ENCODE measurements at regions not wholly inside any gene's neighbourhood (a gene's known extent, or its start where the extent isn't known, plus 50 kb on each side); places are given as distances from the start of the nearest gene placed in this dataset.

DNA sequence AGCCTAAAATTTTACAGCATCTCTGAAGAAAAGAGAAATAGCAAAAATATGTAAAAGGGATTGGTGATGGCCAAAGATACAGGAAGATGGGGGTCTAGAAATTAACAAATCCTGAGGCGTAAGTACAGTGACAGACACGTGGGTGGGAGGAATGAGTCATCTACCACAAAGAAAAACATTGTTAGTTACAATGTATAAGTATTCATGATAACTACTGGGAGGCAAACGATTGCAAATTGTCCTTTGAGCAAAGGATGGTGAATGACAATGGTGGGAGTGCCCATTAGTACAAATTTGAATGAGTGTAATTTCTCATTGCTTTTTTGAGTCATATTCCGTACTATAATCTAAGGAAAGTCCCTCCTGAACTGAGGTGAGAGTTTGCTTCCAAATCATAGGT lies 809.0 kb upstream of the FAM98A start:
- no CpG with 5 or more reads among the region's 4 CpGs for WGBS (ENCODE audit: extremely low coverage, insufficient coverage, low lambda C conversion rate)
- Histone ChIP-seq H3K4me3 (ENCODE audit: low read length) (no peak overlapping the region), H3K4me2 (ENCODE audit: low read length) (no peak overlapping the region), H3K9ac (ENCODE audit: low read length) (no peak overlapping the region), H3K27ac (ENCODE audit: low read depth, low read length) (no peak overlapping the region), H3K23ac (ENCODE audit: low read length) (no peak overlapping the region), H3K27me3 (ENCODE audit: insufficient read depth, low read length, poor library complexity) (no peaks in the 10 kb centered on the region), H3K18ac (ENCODE audit: low read length) (no peak overlapping the region), H3K79me2 (ENCODE audit: control insufficient read depth, insufficient read depth, low read length) (no peaks in the 10 kb centered on the region), H4K5ac (ENCODE audit: low read length) (no peak overlapping the region), H2AK5ac (ENCODE audit: low read length) (no peak overlapping the region), H3K79me1 (ENCODE audit: low read length) (no peaks in the 10 kb centered on the region), H3K36me3 (ENCODE audit: control insufficient read depth, insufficient read depth, low read length) (no peaks in the 10 kb centered on the region), H3K56ac (ENCODE audit: low read length) (no peak overlapping the region), H3K4ac (ENCODE audit: low read depth, low read length) (no peak overlapping the region), H4K8ac (ENCODE audit: low read depth, low read length) (no peak overlapping the region), H2BK5ac (ENCODE audit: low read length) (no peak overlapping the region), H3K4me1 (ENCODE audit: control insufficient read depth, low read depth, low read length) (no peaks in the 10 kb centered on the region), H2BK120ac (ENCODE audit: low read depth, low read length) (no peak overlapping the region), H2BK15ac (replicated peaks; ENCODE audit: low read depth) (no peak overlapping the region)
- DNase-seq, result no peak

DNA sequence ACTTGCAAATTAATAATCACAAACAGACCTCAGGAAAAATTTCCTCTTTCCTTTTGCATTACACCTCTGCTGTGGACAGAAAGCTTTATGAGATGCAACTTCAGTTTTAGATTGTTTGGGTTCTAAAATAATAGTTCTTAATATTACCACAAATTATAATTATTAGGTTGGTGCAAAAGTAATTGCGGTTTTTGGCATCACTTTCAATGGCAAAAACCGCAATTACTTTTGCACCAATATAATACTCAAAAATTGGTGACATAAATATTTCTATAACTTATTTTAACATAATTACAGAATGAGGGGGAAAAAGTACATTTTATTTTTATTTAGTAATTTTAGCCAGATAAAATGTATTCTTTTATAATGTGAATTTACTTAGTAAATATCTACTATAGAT lies 804.4 kb upstream of the FAM98A start:
- Histone ChIP-seq H3K4me3 (ENCODE audit: low read length) (no peak overlapping the region), H3K4ac (ENCODE audit: low read depth, low read length) (no peak overlapping the region), H3K23ac (ENCODE audit: low read length) (no peak overlapping the region), H2BK5ac (ENCODE audit: low read length) (no peak overlapping the region), H4K5ac (ENCODE audit: low read length) (no peak overlapping the region), H3K4me1 (ENCODE audit: control insufficient read depth, low read depth, low read length) (no peaks in the 10 kb centered on the region), H2BK15ac (replicated peaks; ENCODE audit: low read depth) (no peak overlapping the region), H3K18ac (ENCODE audit: low read length) (no peak overlapping the region), H3K56ac (ENCODE audit: low read length) (no peak overlapping the region), H2AK5ac (ENCODE audit: low read length) (no peak overlapping the region), H2BK120ac (ENCODE audit: low read depth, low read length) (no peak overlapping the region), H3K27me3 (ENCODE audit: insufficient read depth, low read length, poor library complexity) (no peaks in the 10 kb centered on the region), H3K4me2 (ENCODE audit: low read length) (no peak overlapping the region), H4K8ac (ENCODE audit: low read depth, low read length) (no peak overlapping the region), H3K79me1 (ENCODE audit: low read length) (no peaks in the 10 kb centered on the region), H3K9ac (ENCODE audit: low read length) (no peak overlapping the region), H3K79me2 (ENCODE audit: control insufficient read depth, insufficient read depth, low read length) (no peaks in the 10 kb centered on the region), H3K27ac (ENCODE audit: low read depth, low read length) (no peak overlapping the region), H3K36me3 (ENCODE audit: control insufficient read depth, insufficient read depth, low read length) (no peaks in the 10 kb centered on the region)
- no peak for DNase-seq
- WGBS (ENCODE audit: extremely low coverage, insufficient coverage, low lambda C conversion rate), result no CpG with 5 or more reads among the region's 2 CpGs

DNA sequence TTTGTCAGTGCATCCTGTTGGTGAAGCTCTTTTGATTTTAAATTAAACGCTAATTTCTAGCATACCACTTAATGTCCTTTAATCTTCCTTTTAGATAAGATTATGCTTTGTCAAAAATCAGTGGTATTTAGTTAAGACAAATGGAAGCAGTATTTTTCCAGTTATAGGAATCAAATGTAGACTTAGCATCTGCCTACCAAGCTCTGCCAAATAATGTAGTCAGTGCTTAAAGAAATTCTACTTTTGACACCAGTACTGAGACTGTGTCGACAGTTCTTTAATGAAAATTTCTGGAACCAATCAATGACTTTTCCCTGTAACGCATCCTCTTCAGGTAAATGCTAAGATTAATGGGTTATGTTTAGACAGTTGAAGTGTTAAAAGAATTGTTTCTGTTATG lies 803.3 kb upstream of the FAM98A start:
- Histone ChIP-seq H2BK5ac (ENCODE audit: low read length) (no peak overlapping the region), H4K5ac (ENCODE audit: low read length) (no peak overlapping the region), H3K79me2 (ENCODE audit: control insufficient read depth, insufficient read depth, low read length) (no peaks in the 10 kb centered on the region), H2BK120ac (ENCODE audit: low read depth, low read length) (no peak overlapping the region), H3K27me3 (ENCODE audit: insufficient read depth, low read length, poor library complexity) (no peaks in the 10 kb centered on the region), H3K27ac (ENCODE audit: low read depth, low read length) (no peak overlapping the region), H3K4ac (ENCODE audit: low read depth, low read length) (no peak overlapping the region), H3K56ac (ENCODE audit: low read length) (no peak overlapping the region), H2BK15ac (replicated peaks; ENCODE audit: low read depth) (no peak overlapping the region), H3K4me2 (ENCODE audit: low read length) (no peak overlapping the region), H4K8ac (ENCODE audit: low read depth, low read length) (no peak overlapping the region), H3K18ac (ENCODE audit: low read length) (no peak overlapping the region), H3K36me3 (ENCODE audit: control insufficient read depth, insufficient read depth, low read length) (no peaks in the 10 kb centered on the region), H2AK5ac (ENCODE audit: low read length) (no peak overlapping the region), H3K4me1 (ENCODE audit: control insufficient read depth, low read depth, low read length) (no peaks in the 10 kb centered on the region), H3K23ac (ENCODE audit: low read length) (no peak overlapping the region), H3K79me1 (ENCODE audit: low read length) (no peaks in the 10 kb centered on the region), H3K9ac (ENCODE audit: low read length) (no peak overlapping the region), H3K4me3 (ENCODE audit: low read length) (no peak overlapping the region)
- DNase-seq, result no peak
- no CpG with 5 or more reads among the region's 3 CpGs for WGBS (ENCODE audit: extremely low coverage, insufficient coverage, low lambda C conversion rate)

DNA sequence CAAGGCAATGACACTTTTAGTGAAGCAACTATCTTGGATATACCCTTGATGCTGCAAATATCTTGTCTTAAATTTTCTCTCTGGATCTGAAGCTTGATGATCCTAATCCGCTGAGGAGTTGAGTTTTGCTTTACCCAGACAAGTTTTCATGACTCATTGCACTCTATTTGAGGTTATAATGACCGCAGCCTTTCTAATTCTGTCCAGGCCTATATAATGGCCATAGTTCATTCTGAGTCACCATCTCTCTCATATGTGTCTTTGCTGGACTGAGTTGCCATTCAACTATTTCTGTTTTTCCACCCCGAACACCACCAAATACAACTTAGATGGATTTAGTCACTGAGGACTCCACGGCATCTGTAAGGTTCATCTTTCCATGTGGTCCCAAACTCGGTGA lies 802.1 kb upstream of the FAM98A start:
- Histone ChIP-seq H4K8ac (ENCODE audit: low read depth, low read length) (no peak overlapping the region), H3K79me1 (ENCODE audit: low read length) (no peaks in the 10 kb centered on the region), H3K4me3 (ENCODE audit: low read length) (no peak overlapping the region), H3K4ac (ENCODE audit: low read depth, low read length) (no peak overlapping the region), H3K18ac (ENCODE audit: low read length) (no peak overlapping the region), H3K9ac (ENCODE audit: low read length) (no peak overlapping the region), H2BK5ac (ENCODE audit: low read length) (no peak overlapping the region), H3K27ac (ENCODE audit: low read depth, low read length) (no peak overlapping the region), H3K79me2 (ENCODE audit: control insufficient read depth, insufficient read depth, low read length) (no peaks in the 10 kb centered on the region), H3K27me3 (ENCODE audit: insufficient read depth, low read length, poor library complexity) (no peaks in the 10 kb centered on the region), H3K56ac (ENCODE audit: low read length) (no peak overlapping the region), H2AK5ac (ENCODE audit: low read length) (no peak overlapping the region), H2BK15ac (replicated peaks; ENCODE audit: low read depth) (no peak overlapping the region), H3K4me1 (ENCODE audit: control insufficient read depth, low read depth, low read length) (no peaks in the 10 kb centered on the region), H3K23ac (ENCODE audit: low read length) (no peak overlapping the region), H3K36me3 (ENCODE audit: control insufficient read depth, insufficient read depth, low read length) (no peaks in the 10 kb centered on the region), H3K4me2 (ENCODE audit: low read length) (no peak overlapping the region), H2BK120ac (ENCODE audit: low read depth, low read length) (no peak overlapping the region), H4K5ac (ENCODE audit: low read length) (no peak overlapping the region)
- no peak for DNase-seq
- no CpG with 5 or more reads among the region's 5 CpGs for WGBS (ENCODE audit: extremely low coverage, insufficient coverage, low lambda C conversion rate)

DNA sequence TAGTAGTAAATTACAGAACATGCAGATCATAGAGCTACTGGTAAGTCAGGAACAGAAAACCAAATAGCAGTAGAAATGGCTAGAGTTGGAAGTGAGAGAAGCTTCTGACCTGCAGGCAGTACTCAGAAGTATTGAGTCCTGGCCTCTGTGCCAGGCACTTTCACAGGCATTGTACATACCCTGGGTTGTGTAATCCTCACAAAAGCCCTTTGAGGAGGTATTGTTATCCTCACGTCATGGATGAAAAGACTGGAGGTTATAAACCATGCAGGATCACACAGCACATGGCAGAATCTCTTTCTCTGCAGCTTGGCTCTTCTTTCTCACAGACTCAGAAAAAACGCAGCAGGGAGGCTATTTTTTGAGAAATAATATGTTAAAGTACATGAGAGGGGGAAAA lies 789.3 kb upstream of the FAM98A start:
- Histone ChIP-seq H3K4me3 (ENCODE audit: low read length) (no peak overlapping the region), H3K4me2 (ENCODE audit: low read length) (no peak overlapping the region), H4K5ac (ENCODE audit: low read length) (no peak overlapping the region), H3K79me1 (ENCODE audit: low read length) (no peaks in the 10 kb centered on the region), H2AK5ac (ENCODE audit: low read length) (no peak overlapping the region), H3K56ac (ENCODE audit: low read length) (no peak overlapping the region), H3K4ac (ENCODE audit: low read depth, low read length) (no peak overlapping the region), H3K23ac (ENCODE audit: low read length) (no peak overlapping the region), H2BK5ac (ENCODE audit: low read length) (no peak overlapping the region), H3K27ac (ENCODE audit: low read depth, low read length) (no peak overlapping the region), H2BK120ac (ENCODE audit: low read depth, low read length) (no peak overlapping the region), H3K79me2 (ENCODE audit: control insufficient read depth, insufficient read depth, low read length) (no peaks in the 10 kb centered on the region), H3K27me3 (ENCODE audit: insufficient read depth, low read length, poor library complexity) (no peaks in the 10 kb centered on the region), H3K18ac (ENCODE audit: low read length) (no peak overlapping the region), H3K4me1 (ENCODE audit: control insufficient read depth, low read depth, low read length) (no peaks in the 10 kb centered on the region), H4K8ac (ENCODE audit: low read depth, low read length) (no peak overlapping the region), H3K36me3 (ENCODE audit: control insufficient read depth, insufficient read depth, low read length) (no peaks in the 10 kb centered on the region), H2BK15ac (replicated peaks; ENCODE audit: low read depth) (no peak overlapping the region), H3K9ac (ENCODE audit: low read length) (no peak overlapping the region)
- DNase-seq, result no peak
- WGBS (ENCODE audit: extremely low coverage, insufficient coverage, low lambda C conversion rate), result no CpG with 5 or more reads among the region's 2 CpGs

DNA sequence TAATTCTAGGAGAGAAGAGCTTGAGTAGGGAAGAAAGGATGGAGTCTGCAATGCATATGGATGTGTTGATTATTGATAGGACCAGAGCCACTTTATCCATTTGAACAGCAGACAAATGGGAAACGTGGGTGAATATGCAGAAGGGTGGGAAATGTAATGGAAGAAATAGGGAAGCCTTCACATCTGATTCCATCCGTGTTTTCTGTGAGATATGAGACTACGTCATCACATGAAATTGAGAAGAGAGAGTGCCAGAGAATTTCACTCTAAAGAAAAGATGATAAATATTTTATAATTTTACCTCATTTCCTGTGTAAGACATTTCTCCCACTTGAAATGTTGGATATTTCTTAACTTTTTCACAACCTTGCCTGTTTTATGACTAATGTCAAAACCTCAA lies 788.4 kb upstream of the FAM98A start:
- no peak for DNase-seq
- H2BK120ac ChIP-seq (ENCODE audit: low read depth, low read length), result no peak overlapping the region
- H3K36me3 ChIP-seq (ENCODE audit: control insufficient read depth, insufficient read depth, low read length), result no peaks in the 10 kb centered on the region
- no peak overlapping the region for H3K4me2 ChIP-seq (ENCODE audit: low read length)
- no peak overlapping the region for H2BK15ac ChIP-seq (replicated peaks; ENCODE audit: low read depth)
- no peak overlapping the region for H3K23ac ChIP-seq (ENCODE audit: low read length)
- H2BK5ac ChIP-seq (ENCODE audit: low read length), result no peak overlapping the region
- no peak overlapping the region for H3K4me3 ChIP-seq (ENCODE audit: low read length)
- no peak overlapping the region for H3K4ac ChIP-seq (ENCODE audit: low read depth, low read length)
- no peak overlapping the region for H3K9ac ChIP-seq (ENCODE audit: low read length)
- no peak overlapping the region for H3K56ac ChIP-seq (ENCODE audit: low read length)
- H3K79me2 ChIP-seq (ENCODE audit: control insufficient read depth, insufficient read depth, low read length), result no peaks in the 10 kb centered on the region
- no peaks in the 10 kb centered on the region for H3K4me1 ChIP-seq (ENCODE audit: control insufficient read depth, low read depth, low read length)
- H3K18ac ChIP-seq (ENCODE audit: low read length), result no peak overlapping the region
- H3K79me1 ChIP-seq (ENCODE audit: low read length), result no peaks in the 10 kb centered on the region
- H3K27me3 ChIP-seq (ENCODE audit: insufficient read depth, low read length, poor library complexity), result no peaks in the 10 kb centered on the region
- no peak overlapping the region for H2AK5ac ChIP-seq (ENCODE audit: low read length)
- H3K27ac ChIP-seq (ENCODE audit: low read depth, low read length), result no peak overlapping the region
- no peak overlapping the region for H4K8ac ChIP-seq (ENCODE audit: low read depth, low read length)
- WGBS (ENCODE audit: extremely low coverage, insufficient coverage, low lambda C conversion rate), result no CpG with 5 or more reads among the region's 3 CpGs
- H4K5ac ChIP-seq (ENCODE audit: low read length), result no peak overlapping the region
